GM12878 (cell line): ENCODE measurements at regions not wholly inside any gene's neighbourhood (a gene's known extent, or its start where the extent isn't known, plus 50 kb on each side); places are given as distances from the start of the nearest gene placed in this dataset.

Source experiments
- CTCF ChIP-seq, 3 experiments: IDR thresholded peaks in 2 of 3; conservative IDR thresholded peaks in 1 of 3; 2 replicates each; pipeline ENCODE4 v1.5.1; 2011; ENCODE audit warnings: low read depth in 3 of 3, low read length in 3 of 3, mild to moderate bottlenecking in 3 of 3, control low read depth in 2 of 3, moderate library complexity in 2 of 3, inconsistent platforms in 1 of 3, mixed read lengths in 1 of 3; ENCODE audit not compliant: control insufficient read depth in 2 of 3, insufficient read depth in 1 of 3; ENCODE audit errors: extremely low read depth in 1 of 3
- EP300 ChIP-seq, 2 experiments: fragments of 150-350 bp in 1 of 2; IDR thresholded peaks; 2 replicates each; pipeline ENCODE4 v1.6.1; 2011 to 2012; ENCODE audit warnings: low read depth in 2 of 2, low read length in 2 of 2, borderline replicate concordance in 1 of 2, improper control_type of control experiment in 1 of 2, inconsistent platforms in 1 of 2; ENCODE audit not compliant: control insufficient read depth in 1 of 2
- TF ChIP-seq, protein P1 (sequence below): IDR thresholded peaks from 2 replicates; pipeline ENCODE4 v1.6.1; 2012; ENCODE audit warnings: mild to moderate bottlenecking, low read depth, low read length

- TF ChIP-seq CTCF (IDR thresholded peaks at IDR 0.05 in 2 of 3, conservative IDR thresholded peaks at IDR 0.05 in 1 of 3; ENCODE audit: control insufficient read depth in 2 of 3, extremely low read depth in 1 of 3, insufficient read depth in 1 of 3, low read depth in 3 of 3, low read length in 3 of 3) = no peak
- TF ChIP-seq, protein P1, sequence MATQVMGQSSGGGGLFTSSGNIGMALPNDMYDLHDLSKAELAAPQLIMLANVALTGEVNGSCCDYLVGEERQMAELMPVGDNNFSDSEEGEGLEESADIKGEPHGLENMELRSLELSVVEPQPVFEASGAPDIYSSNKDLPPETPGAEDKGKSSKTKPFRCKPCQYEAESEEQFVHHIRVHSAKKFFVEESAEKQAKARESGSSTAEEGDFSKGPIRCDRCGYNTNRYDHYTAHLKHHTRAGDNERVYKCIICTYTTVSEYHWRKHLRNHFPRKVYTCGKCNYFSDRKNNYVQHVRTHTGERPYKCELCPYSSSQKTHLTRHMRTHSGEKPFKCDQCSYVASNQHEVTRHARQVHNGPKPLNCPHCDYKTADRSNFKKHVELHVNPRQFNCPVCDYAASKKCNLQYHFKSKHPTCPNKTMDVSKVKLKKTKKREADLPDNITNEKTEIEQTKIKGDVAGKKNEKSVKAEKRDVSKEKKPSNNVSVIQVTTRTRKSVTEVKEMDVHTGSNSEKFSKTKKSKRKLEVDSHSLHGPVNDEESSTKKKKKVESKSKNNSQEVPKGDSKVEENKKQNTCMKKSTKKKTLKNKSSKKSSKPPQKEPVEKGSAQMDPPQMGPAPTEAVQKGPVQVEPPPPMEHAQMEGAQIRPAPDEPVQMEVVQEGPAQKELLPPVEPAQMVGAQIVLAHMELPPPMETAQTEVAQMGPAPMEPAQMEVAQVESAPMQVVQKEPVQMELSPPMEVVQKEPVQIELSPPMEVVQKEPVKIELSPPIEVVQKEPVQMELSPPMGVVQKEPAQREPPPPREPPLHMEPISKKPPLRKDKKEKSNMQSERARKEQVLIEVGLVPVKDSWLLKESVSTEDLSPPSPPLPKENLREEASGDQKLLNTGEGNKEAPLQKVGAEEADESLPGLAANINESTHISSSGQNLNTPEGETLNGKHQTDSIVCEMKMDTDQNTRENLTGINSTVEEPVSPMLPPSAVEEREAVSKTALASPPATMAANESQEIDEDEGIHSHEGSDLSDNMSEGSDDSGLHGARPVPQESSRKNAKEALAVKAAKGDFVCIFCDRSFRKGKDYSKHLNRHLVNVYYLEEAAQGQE = no peak
- no peak for TF ChIP-seq EP300 (IDR thresholded peaks at IDR 0.05; ENCODE audit: borderline replicate concordance in 1 of 2, control insufficient read depth in 1 of 2, low read depth in 2 of 2, low read length in 2 of 2)
Measured at GRCh38 chr3:43195115-43195498, 89.2 kb upstream of the POMGNT2 start.
